Mammary epithelial cell (primary cell): ENCODE measurements at regions not wholly inside any gene's neighbourhood (a gene's known extent, or its start where the extent isn't known, plus 50 kb on each side); places are given as distances from the start of the nearest gene placed in this dataset.

Source experiments
- CTCF ChIP-seq, 2 donors: IDR thresholded peaks in 1 of 2; conservative IDR thresholded peaks in 1 of 2; 2 replicates each; pipeline ENCODE4 v1.5.1; 2011 to 2012; ENCODE audit warnings: inconsistent platforms in 2 of 2, low read length in 2 of 2, mild to moderate bottlenecking in 2 of 2, control low read depth in 1 of 2, low read depth in 1 of 2; ENCODE audit not compliant: insufficient read depth in 1 of 2; ENCODE audit errors: extremely low read depth in 1 of 2
- EZH2 ChIP-seq: IDR thresholded peaks from 2 replicates; pipeline ENCODE4 v1.6.1; 2012; ENCODE audit warnings: low read length, inconsistent platforms, borderline replicate concordance

GRCh38 chr1:60988891-60989290 lies 93.5 kb upstream of the NFIA start:
- TF ChIP-seq CTCF (conservative IDR thresholded peaks at IDR 0.05 in 1 of 2, IDR thresholded peaks at IDR 0.05 in 1 of 2; ENCODE audit: extremely low read depth in 1 of 2, insufficient read depth in 1 of 2, low read depth in 1 of 2, low read length in 2 of 2) (no peak), EZH2 (no peak)
